GM23248 (cell line): ENCODE measurements at regions not wholly inside any gene's neighbourhood (a gene's known extent, or its start where the extent isn't known, plus 50 kb on each side); places are given as distances from the start of the nearest gene placed in this dataset.

Source experiments
- DNase-seq: peaks from one replicate; pipeline ENCODE4 v3.0.0-alpha.2; 2015
- H2AFZ ChIP-seq: fragments of 200-600 bp; sonication (generic); 2 replicates; pipeline ENCODE4 v1.6.1; 2016; ENCODE audit warnings: antibody characterized with exemption
- H3F3A ChIP-seq: fragments of 200-600 bp; sonication (generic); 2 replicates; pipeline ENCODE4 v1.6.1; 2016; ENCODE audit warnings: mild to moderate bottlenecking, antibody characterized with exemption, mixed run types; ENCODE audit not compliant: insufficient read depth
- H3K27ac ChIP-seq: fragments of 200-600 bp; sonication (generic); 2 replicates; pipeline ENCODE4 v1.5.1; 2016; ENCODE audit warnings: mild to moderate bottlenecking
- H3K27me3 ChIP-seq: fragments of 200-600 bp; sonication (generic); replicated peaks from 2 replicates; pipeline ENCODE4 v1.6.1; 2016; ENCODE audit warnings: mild to moderate bottlenecking; ENCODE audit not compliant: insufficient read depth
- H3K36me3 ChIP-seq: fragments of 200-600 bp; sonication (generic); 2 replicates; pipeline ENCODE4 v1.6.1; 2016; ENCODE audit warnings: low read depth, mild to moderate bottlenecking
- H3K4me1 ChIP-seq: fragments of 200-600 bp; sonication (generic); 2 replicates; pipeline ENCODE4 v1.6.1; 2016; ENCODE audit warnings: mild to moderate bottlenecking; ENCODE audit not compliant: insufficient read depth
- H3K4me2 ChIP-seq: fragments of 200-600 bp; sonication (generic); one replicate; pipeline ENCODE4 v1.6.1; 2016; ENCODE audit warnings: mild to moderate bottlenecking; ENCODE audit not compliant: unreplicated experiment
- H3K4me3 ChIP-seq: fragments of 200-600 bp; sonication (generic); 2 replicates; pipeline ENCODE4 v1.5.1; 2016; ENCODE audit warnings: mild to moderate bottlenecking
- H3K79me2 ChIP-seq: fragments of 200-600 bp; sonication (generic); 2 replicates; pipeline ENCODE4 v1.6.1; 2016; ENCODE audit warnings: mild to moderate bottlenecking; ENCODE audit not compliant: insufficient read depth
- H3K9ac ChIP-seq: fragments of 200-600 bp; sonication (generic); 2 replicates; pipeline ENCODE4 v1.6.1; 2016; ENCODE audit warnings: mild to moderate bottlenecking
- H3K9me2 ChIP-seq: fragments of 200-600 bp; sonication (generic); 2 replicates; pipeline ENCODE4 v1.6.1; 2016; ENCODE audit warnings: mixed run types, mild to moderate bottlenecking, moderate library complexity; ENCODE audit not compliant: insufficient read depth
- H3K9me3 ChIP-seq: fragments of 200-600 bp; sonication (generic); one replicate; pipeline ENCODE4 v1.6.1; 2017; ENCODE audit warnings: low read depth
- H4K20me1 ChIP-seq: fragments of 200-600 bp; sonication (generic); 2 replicates; pipeline ENCODE4 v1.6.0; 2016; ENCODE audit not compliant: insufficient read depth
- EZH2 ChIP-seq: fragments of 200-600 bp; sonication (generic); IDR thresholded peaks from 2 replicates; pipeline ENCODE4 v1.6.1; 2018; ENCODE audit warnings: antibody characterized with exemption, mild to moderate bottlenecking; ENCODE audit not compliant: insufficient read depth, poor library complexity, severe bottlenecking
- EZH2phosphoT487 ChIP-seq: fragments of 200-600 bp; sonication (generic); IDR thresholded peaks from 2 replicates; pipeline ENCODE4 v1.6.1; 2018; ENCODE audit warnings: antibody characterized with exemption, moderate library complexity, mild to moderate bottlenecking, low read depth; ENCODE audit not compliant: insufficient read depth
- whole genome bisulfite sequencing, 2 experiments: methylation state at CpG; one replicate each; pipeline ENCODE4 v1.1.6; 2015 to 2017; ENCODE audit warnings: low lambda C conversion rate in 2 of 2, low coverage in 1 of 2; ENCODE audit errors: missing lambda C conversion rate in 2 of 2; 5-methylcytosine and 5-hydroxymethylcytosine counted together
- in situ Hi-C: fragments of 300-500 bp; cut with MboI; formaldehyde crosslinking; loops from 2 replicates; pipeline ENCODE4 v1.15.0; 2020

- no peak overlapping the region for H3K4me2 ChIP-seq
- H3K9me3 ChIP-seq: no peaks in the 10 kb centered on the region
- H3K36me3 ChIP-seq: no peaks in the 10 kb centered on the region
- H3K4me1 ChIP-seq: no peaks in the 10 kb centered on the region
- no peaks in the 10 kb centered on the region for H4K20me1 ChIP-seq
- H3K79me2 ChIP-seq: no peaks in the 10 kb centered on the region
- no peaks in the 10 kb centered on the region for H3K9me2 ChIP-seq
- H3K27ac ChIP-seq: no peak overlapping the region
- in situ Hi-C loops: no loop called here
- H3K9ac ChIP-seq: no peak overlapping the region
- H3K4me3 ChIP-seq: no peak overlapping the region
- no peak for TF ChIP-seq EZH2
- TF ChIP-seq EZH2phosphoT487: no peak
- H2AFZ ChIP-seq: no peak overlapping the region
- peak; percentile 20 for DNase-seq
- H3K27me3 ChIP-seq: peaks cover 43% of the 10 kb centered on the region
- WGBS, 2 experiments: 5 to 6% methylated on average over 40 to 41 of the region's 41 CpGs
- no peaks in the 10 kb centered on the region for H3F3A ChIP-seq
Observed at GRCh38 chr1:63073309-63074306, 248.8 kb upstream of the FOXD3 start.

GRCh38 chr1:63074321-63074720 is 248.0 kb upstream of the FOXD3 start:
- Histone ChIP-seq H3K79me2 (no peaks in the 10 kb centered on the region), H3K36me3 (no peaks in the 10 kb centered on the region), H3K4me3 (no peak overlapping the region), H3K9me3 (no peaks in the 10 kb centered on the region), H4K20me1 (no peaks in the 10 kb centered on the region), H3K27ac (no peak overlapping the region), H3K9ac (no peak overlapping the region), H3F3A (no peaks in the 10 kb centered on the region), H2AFZ (no peak overlapping the region), H3K4me1 (no peaks in the 10 kb centered on the region), H3K27me3 (peaks cover 47% of the 10 kb centered on the region), H3K4me2 (no peak overlapping the region), H3K9me2 (no peaks in the 10 kb centered on the region)
- no peak for DNase-seq
- WGBS, 2 experiments: 26 to 31% methylated on average over 15 of the region's 15 CpGs
- in situ Hi-C loops: no loop called here
- TF ChIP-seq EZH2phosphoT487 (no peak), EZH2 (no peak)

GRCh38 chr1:63082766-63083165 is 239.6 kb upstream of the FOXD3 start:
- Histone ChIP-seq H3K9me2 (no peaks in the 10 kb centered on the region), H3F3A (no peaks in the 10 kb centered on the region), H3K27me3 (peaks cover 10% of the 10 kb centered on the region; the same call in 1 of the 2 replicates), H3K27ac (no peak overlapping the region), H3K9ac (no peak overlapping the region), H3K9me3 (no peaks in the 10 kb centered on the region), H4K20me1 (no peaks in the 10 kb centered on the region), H3K4me2 (no peak overlapping the region), H2AFZ (no peak overlapping the region), H3K79me2 (no peaks in the 10 kb centered on the region), H3K4me3 (no peak overlapping the region), H3K4me1 (no peaks in the 10 kb centered on the region), H3K36me3 (no peaks in the 10 kb centered on the region)
- no peak for TF ChIP-seq EZH2
- TF ChIP-seq EZH2phosphoT487: no peak
- no peak for DNase-seq
- in situ Hi-C loops: no loop called here
- WGBS, 2 experiments: 26 to 34% methylated on average over 3 of the region's 3 CpGs

- WGBS, 2 experiments: 20 to 21% methylated on average over 10 of the region's 10 CpGs
- H3K4me2 ChIP-seq: no peak overlapping the region
- no peaks in the 10 kb centered on the region for H3F3A ChIP-seq
- in situ Hi-C loops: no loop called here
- DNase-seq: peak; percentile 19
- no peak overlapping the region for H3K4me3 ChIP-seq
- TF ChIP-seq EZH2phosphoT487 (no peak), EZH2 (no peak)
- H3K79me2 ChIP-seq: no peaks in the 10 kb centered on the region
- H3K9me3 ChIP-seq: no peaks in the 10 kb centered on the region
- no peaks in the 10 kb centered on the region for H3K4me1 ChIP-seq
- no peaks in the 10 kb centered on the region for H3K9me2 ChIP-seq
- H3K36me3 ChIP-seq: no peaks in the 10 kb centered on the region
- no peaks in the 10 kb centered on the region; the same call in 1 of the 2 replicates for H3K27me3 ChIP-seq
- no peaks in the 10 kb centered on the region for H4K20me1 ChIP-seq
- H2AFZ ChIP-seq: no peak overlapping the region
- no peak overlapping the region for H3K27ac ChIP-seq
- no peak overlapping the region for H3K9ac ChIP-seq
Observed at GRCh38 chr1:63087966-63088365, 234.4 kb upstream of the FOXD3 start.
